HS-5 (cell line): ENCODE measurements at regions not wholly inside any gene's neighbourhood (a gene's known extent, or its start where the extent isn't known, plus 50 kb on each side); places are given as distances from the start of the nearest gene placed in this dataset.

ENCODE experiments used
- DNase-seq: peaks from one replicate; pipeline ENCODE4 v3.0.0-alpha.2; 2012; ENCODE audit warnings: low read depth

GRCh38 chr2:55101466-55101865 is 51.2 kb upstream of the RTN4 start:
- DNase-seq, result no peak

GRCh38 chr2:55099878-55100820 is 49.9 kb upstream of the RTN4 start:
- DNase-seq, result peak; percentile 49
